K562 (cell line): ENCODE measurements at regions not wholly inside any gene's neighbourhood (a gene's known extent, or its start where the extent isn't known, plus 50 kb on each side); places are given as distances from the start of the nearest gene placed in this dataset.

Experiments
- ATAC-seq: fragments of 200-7000 bp; cut with Tn5 transposase; 3 replicates; pipeline ENCODE4 v1.9.1; 2020; ENCODE audit warnings: moderate library complexity
- BruUV-seq: library from RNA; stranded (reverse); fragments of 400-500 nt; replicated peaks from 2 replicates; lab custom pipeline; 2021; lab: Mats Ljungman, UMichigan
- CTCF ChIA-PET: fragments of 300-600 bp; formaldehyde crosslinking; extraction: SDS; loops from one replicate; lab custom pipeline; 2021; ENCODE audit warnings: low intra/inter-chr PET ratio; lab: Yijun Ruan, JAX
- POLR2A ChIA-PET: fragments of 300-600, 350-650 bp; sonication (Branson Sonifier 250); formaldehyde crosslinking; extraction: SDS; loops from one replicate; lab custom pipeline; 2021; ENCODE audit warnings: antibody characterized with exemption, inconsistent platforms; lab: Yijun Ruan, JAX
- DNase-seq, 4 experiments: peaks; one replicate each; pipeline versions ENCODE4 v3.0.0 to v3.0.0-alpha.2; 2011 to 2018; ENCODE audit warnings: low spot score in 3 of 4, mixed read lengths in 3 of 4; ENCODE audit errors: extremely low read depth in 1 of 4
- FAIRE-seq: peaks from 2 replicates; lab custom pipeline; 2011; peaks lifted over from hg19 to GRCh38; lab: Jason Lieb, UNC
- H2AFZ ChIP-seq: 2 replicates; pipeline ENCODE4 v1.6.0; 2011; ENCODE audit warnings: low read depth, low read length, control low read depth, inconsistent platforms
- H3K27ac ChIP-seq: fragments of 200-600 bp; 3 replicates; pipeline ENCODE4 v1.8.0; 2011; ENCODE audit warnings: low read depth, mild to moderate bottlenecking, control low read depth, inconsistent platforms, low read length, moderate library complexity, mixed read lengths; ENCODE audit errors: extremely low read depth
- H3K27me3 ChIP-seq, 2 experiments: fragments of 300-600 bp in 1 of 2; 2 replicates in 1 of 2; 3 replicates in 1 of 2; pipeline versions ENCODE4 v1.6.0 to v1.8.0; 2011; ENCODE audit warnings: inconsistent platforms in 2 of 2, low read length in 2 of 2, mild to moderate bottlenecking in 1 of 2, mixed read lengths in 1 of 2, moderate library complexity in 1 of 2; ENCODE audit not compliant: control insufficient read depth in 2 of 2, insufficient read depth in 2 of 2
- H3K36me3 ChIP-seq: fragments of 300-600 bp; 3 replicates; pipeline ENCODE4 v1.8.0; 2011; ENCODE audit warnings: mild to moderate bottlenecking, low read length, inconsistent platforms; ENCODE audit not compliant: control insufficient read depth, insufficient read depth
- H3K4me1 ChIP-seq, 2 experiments: fragments of 200-600 bp in 1 of 2; replicated peaks in 1 of 2; 2 replicates in 1 of 2; 3 replicates in 1 of 2; pipeline versions ENCODE4 v1.5.1 to v1.8.0; 2011; ENCODE audit warnings: inconsistent platforms in 2 of 2, low read length in 2 of 2, mild to moderate bottlenecking in 1 of 2, mixed read lengths in 1 of 2, moderate library complexity in 1 of 2; ENCODE audit not compliant: control insufficient read depth in 2 of 2, insufficient read depth in 2 of 2
- H3K4me2 ChIP-seq: 2 replicates; pipeline ENCODE4 v1.6.1; 2011; ENCODE audit warnings: low read length, control low read depth, inconsistent platforms, mixed read lengths; ENCODE audit not compliant: insufficient read depth
- H3K4me3 ChIP-seq: fragments of 200-600 bp; sonication (generic), shearing (Covaris generic); 2 replicates; pipeline ENCODE4 v1.5.1; 2016; ENCODE audit warnings: control low read depth, inconsistent platforms
- H3K79me2 ChIP-seq: fragments of 200-600 bp; 3 replicates; pipeline ENCODE4 v1.8.0; 2011; ENCODE audit warnings: low read length, inconsistent platforms; ENCODE audit not compliant: control insufficient read depth, insufficient read depth
- H3K9ac ChIP-seq, 2 experiments: 2 replicates each; pipeline versions ENCODE4 v1.6.0 to v1.6.1; 2011; ENCODE audit warnings: low read depth in 2 of 2, low read length in 2 of 2, control low read depth in 1 of 2, inconsistent platforms in 1 of 2, mild to moderate bottlenecking in 1 of 2, mixed read lengths in 1 of 2; ENCODE audit not compliant: insufficient read depth in 1 of 2
- H3K9me1 ChIP-seq: one replicate; pipeline ENCODE4 v1.6.0; 2011; ENCODE audit warnings: inconsistent platforms, mild to moderate bottlenecking, low read length, moderate library complexity; ENCODE audit not compliant: control insufficient read depth, insufficient read depth
- H3K9me3 ChIP-seq: replicated peaks from 2 replicates; pipeline ENCODE4 v1.5.1; 2011; ENCODE audit warnings: low read depth, low read length, inconsistent platforms; ENCODE audit not compliant: control insufficient read depth, insufficient read depth
- H4K20me1 ChIP-seq: replicated peaks from 2 replicates; pipeline ENCODE4 v1.6.1; 2011; ENCODE audit warnings: low read length, inconsistent platforms, mixed read lengths; ENCODE audit not compliant: control insufficient read depth, insufficient read depth
- CBFA2T3 ChIP-seq: fragments of 450-650 bp; IDR thresholded peaks from 2 replicates; pipeline ENCODE4 v1.6.1; 2017
- DLX4 ChIP-seq: fragments of 250-450 bp; sonication (Bioruptor Pico); IDR thresholded peaks from 2 replicates; pipeline ENCODE4 v1.6.1; 2021; ENCODE audit warnings: mild to moderate bottlenecking
- FOXA3 ChIP-seq, 2 experiments: fragments of 450-650 bp in 1 of 2; sonication (generic) in 1 of 2; formaldehyde crosslinking; IDR thresholded peaks in 1 of 2; conservative IDR thresholded peaks in 1 of 2; 2 replicates each; pipeline versions ENCODE4 v1.4.0 to v1.8.0; 2020 to 2022; ENCODE audit warnings: mild to moderate bottlenecking in 2 of 2, missing genetic modification reagents in 1 of 2
- GTF3C2 ChIP-seq: IDR thresholded peaks from 3 replicates; pipeline ENCODE4 v1.6.1; 2011; ENCODE audit warnings: borderline replicate concordance, mild to moderate bottlenecking, moderate library complexity; ENCODE audit not compliant: insufficient read length; ENCODE audit errors: extremely low read depth
- HMGXB4 ChIP-seq: sonication (generic); formaldehyde crosslinking; IDR thresholded peaks from 2 replicates; pipeline ENCODE4 v1.8.1; 2023; ENCODE audit warnings: mild to moderate bottlenecking, missing genetic modification reagents
- LCOR ChIP-seq: sonication (generic); formaldehyde crosslinking; IDR thresholded peaks from 2 replicates; pipeline ENCODE4 v1.8.0; 2022; ENCODE audit warnings: mild to moderate bottlenecking, missing genetic modification reagents
- MCM7 ChIP-seq, 2 experiments: fragments of 450-650 bp; IDR thresholded peaks; 2 replicates each; pipeline ENCODE4 v1.6.1; 2016 to 2018
- SAFB ChIP-seq: fragments of 200-400 bp; formaldehyde crosslinking; IDR thresholded peaks from 2 replicates; pipeline ENCODE4 v1.6.1; 2017; ENCODE audit warnings: low read depth, low read length, borderline replicate concordance
- SRF ChIP-seq, 2 experiments: fragments of 250-450, 450-650 bp in 1 of 2; sonication (Bioruptor Pico) in 1 of 2; sonication (generic) in 1 of 2; formaldehyde crosslinking; IDR thresholded peaks; 2 replicates each; pipeline versions ENCODE4 v1.5.0 to v1.5.1; 2020 to 2022; ENCODE audit warnings: mild to moderate bottlenecking in 1 of 2, missing genetic modification reagents in 1 of 2
- TEAD4 ChIP-seq, 2 experiments: sonication (generic) in 1 of 2; formaldehyde crosslinking in 1 of 2; IDR thresholded peaks; 2 replicates each; pipeline versions ENCODE4 v1.6.1 to v1.8.0; 2012 to 2022; ENCODE audit warnings: borderline replicate concordance in 1 of 2, inconsistent platforms in 1 of 2, low read length in 1 of 2, mild to moderate bottlenecking in 1 of 2, missing genetic modification reagents in 1 of 2
- THRB ChIP-seq: fragments of 450-650 bp; formaldehyde crosslinking; conservative IDR thresholded peaks from 2 replicates; pipeline ENCODE4 v1.4.0; 2022; ENCODE audit warnings: mild to moderate bottlenecking, missing genetic modification characterization
- ZBTB9 ChIP-seq: fragments of 450-650 bp; formaldehyde crosslinking; IDR thresholded peaks from 2 replicates; pipeline ENCODE4 v1.4.0; 2020; ENCODE audit warnings: mild to moderate bottlenecking, moderate library complexity
- ZNF282 ChIP-seq: sonication (generic); formaldehyde crosslinking; IDR thresholded peaks from 2 replicates; pipeline ENCODE4 v1.8.1; 2023; ENCODE audit warnings: missing genetic modification reagents
- ZNF695 ChIP-seq: fragments of 450-650 bp; formaldehyde crosslinking; IDR thresholded peaks from 2 replicates; pipeline ENCODE4 v1.4.0; 2020; ENCODE audit warnings: mild to moderate bottlenecking, moderate library complexity
- WGBS: fragments of 100-300 bp; shearing (Covaris generic); methylation state at CpG from one replicate; pipeline ENCODE4 v1.1.6; 2016; ENCODE audit warnings: low coverage, mixed read lengths; ENCODE audit not compliant: insufficient coverage; ENCODE audit errors: missing lambda C conversion rate; 5-methylcytosine and 5-hydroxymethylcytosine counted together
- in situ Hi-C: fragments of 300-500 bp; cut with MboI; formaldehyde crosslinking; loops from 4 replicates; pipeline ENCODE4 v1.15.0; 2018; ENCODE audit warnings: inconsistent platforms, mixed read lengths
- intact Hi-C: fragments of 100-400 bp; cut with micrococcal nuclease; formaldehyde crosslinking; loops from 2 replicates; pipeline ENCODE4 v1.14.2; 2022

GRCh38 chr6:102149191-102149590, 755.7 kb downstream of the GRIK2 start (continued):
- TF ChIP-seq TEAD4 (IDR thresholded peaks at IDR 0.05; ENCODE audit: low read length) (no peak), TEAD4 (CRISPR knock-in tag; IDR thresholded peaks at IDR 0.05; ENCODE audit: borderline replicate concordance) (no peak), HMGXB4 (CRISPR knock-in tag) (no peak), MCM7 (IDR thresholded peaks at IDR 0.05) (no peak), FOXA3 (CRISPR knock-in tag; conservative IDR thresholded peaks at IDR 0.05 in 1 of 2, IDR thresholded peaks at IDR 0.05 in 1 of 2) (no peak), CBFA2T3 (no peak)

- ATAC-seq, result no peak
- Histone ChIP-seq H2AFZ (no peak overlapping the region), H4K20me1 (no peaks in the 10 kb centered on the region), H3K27me3 (no peaks in the 10 kb centered on the region), H3K9me1 (no peaks in the 10 kb centered on the region), H3K36me3 (no peaks in the 10 kb centered on the region), H3K4me3 (no peak overlapping the region), H3K79me2 (no peaks in the 10 kb centered on the region), H3K27ac (no peak overlapping the region), H3K9me3 (peaks cover 2% of the 10 kb centered on the region; the same call in 1 of the 2 replicates), H3K9ac (no peak overlapping the region), H3K4me1 (no peaks in the 10 kb centered on the region), H3K4me2 (no peak overlapping the region)
- in situ Hi-C loops (no loop called here), intact Hi-C loops (no loop called here)
- CTCF ChIA-PET, result no interaction called here
- BruUV-seq, result no TSS peak
- FAIRE-seq, result no peak
- POLR2A ChIA-PET, result no interaction called here
- no peak for DNase-seq
- 0% methylated on average over 2 of the region's 2 CpGs for WGBS
- TF ChIP-seq ZNF695 (CRISPR knock-in tag) (no peak), SAFB (no peak), GTF3C2 (no peak), DLX4 (CRISPR knock-in tag) (no peak), ZNF282 (CRISPR knock-in tag) (no peak), LCOR (CRISPR knock-in tag) (no peak), ZBTB9 (CRISPR knock-in tag) (no peak), SRF (CRISPR knock-in tag; IDR thresholded peaks at IDR 0.05) (no peak), THRB (CRISPR knock-in tag) (no peak)
These were observed 757.0 kb downstream of the GRIK2 start for GRCh38 chr6:102150549-102150948.
